ENCODE measurements at regions not wholly inside any gene's neighbourhood (a gene's known extent, or its start where the extent isn't known, plus 50 kb on each side); places are given as distances from the start of the nearest gene placed in this dataset.

DNA sequence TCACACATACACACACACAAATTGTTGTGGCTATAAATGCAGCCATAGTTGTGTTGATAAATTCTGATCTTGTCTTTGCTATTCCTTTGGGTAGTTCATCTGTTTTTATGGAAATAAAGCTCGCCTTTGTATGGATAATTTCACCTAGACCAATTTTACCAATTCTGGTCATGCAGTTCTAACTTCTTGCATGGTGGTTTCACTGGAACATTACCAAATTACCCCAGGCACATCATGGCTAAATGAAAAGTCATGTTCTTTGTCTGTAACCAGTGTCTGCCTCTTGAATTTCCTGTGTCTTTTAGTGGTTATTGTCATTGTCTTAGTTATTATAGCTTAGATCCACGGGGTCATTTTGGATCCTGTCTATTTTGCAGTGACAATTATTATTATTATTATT, 50.3 kb upstream of the TMC1 start:
- H3K4me1 Mint-ChIP-seq: no peaks in the 10 kb centered on the region
- no peak overlapping the region for H3K27ac Mint-ChIP-seq
- Histone ChIP-seq H3K4me2 (no peak overlapping the region), H3K9me2 (ENCODE audit: insufficient read depth) (no peaks in the 10 kb centered on the region), H3K4me1 (ENCODE audit: insufficient read depth) (no peaks in the 10 kb centered on the region), H4K20me1 (replicated peaks; ENCODE audit: insufficient read depth) (no peaks in the 10 kb centered on the region), H3K79me2 (replicated peaks; ENCODE audit: insufficient read depth) (no peaks in the 10 kb centered on the region), H3K27ac (ENCODE audit: low read depth) (no peak overlapping the region), H3F3A (replicated peaks; ENCODE audit: low read depth) (no peaks in the 10 kb centered on the region), H3K36me3 (ENCODE audit: insufficient read depth) (no peaks in the 10 kb centered on the region), H3K4me3 (no peak overlapping the region), H2AFZ (no peak overlapping the region), H3K27me3 (ENCODE audit: insufficient read depth) (no peaks in the 10 kb centered on the region)
- TF ChIP-seq NANOG (IDR thresholded peaks at IDR 0.05; ENCODE audit: borderline replicate concordance) (no peak), CREB1 (CRISPR knock-in tag; IDR thresholded peaks at IDR 0.05; ENCODE audit: low read depth) (no peak), POLR2AphosphoS5 (IDR thresholded peaks at IDR 0.05; ENCODE audit: low read depth) (no peak), ETS1 (IDR thresholded peaks at IDR 0.05) (no peak), EZH2 (IDR thresholded peaks at IDR 0.05; ENCODE audit: low read depth, unreplicated experiment) (no peak), JUNB (IDR thresholded peaks at IDR 0.05; ENCODE audit: unreplicated experiment) (no peak), EZH2phosphoT487 (IDR thresholded peaks at IDR 0.05; ENCODE audit: unreplicated experiment) (no peak), ZNF331 (CRISPR knock-in tag; IDR thresholded peaks at IDR 0.05; ENCODE audit: low read depth) (no peak), REST (IDR thresholded peaks at IDR 0.05; ENCODE audit: unreplicated experiment) (no peak), ZNF462 (CRISPR knock-in tag; IDR thresholded peaks at IDR 0.05) (no peak), ZNF114 (CRISPR knock-in tag; IDR thresholded peaks at IDR 0.05) (no peak), CTCF (conservative IDR thresholded peaks at IDR 0.05; ENCODE audit: low read depth in 2 of 2) (no peak), STAT1 (IDR thresholded peaks at IDR 0.05; ENCODE audit: unreplicated experiment) (no peak)
- peaks cover 2% of the 10 kb centered on the region for H3K27me3 Mint-ChIP-seq (ENCODE audit: insufficient read depth, low read depth, poor library complexity)
- DNase-seq (ENCODE audit: low spot score) (no peak), ATAC-seq (no peak)
- no peak overlapping the region for H3K4me3 Mint-ChIP-seq
- H3K36me3 Mint-ChIP-seq (ENCODE audit: low read depth): no peaks in the 10 kb centered on the region
- no peaks in the 10 kb centered on the region for H3K9me3 Mint-ChIP-seq
